ENCODE measurements at regions not wholly inside any gene's neighbourhood (a gene's known extent, or its start where the extent isn't known, plus 50 kb on each side); places are given as distances from the start of the nearest gene placed in this dataset.

- no peak for TF ChIP-seq CTCF (IDR thresholded peaks at IDR 0.05)
- TF ChIP-seq POLR2A (IDR thresholded peaks at IDR 0.05) = no peak
Measured at GRCh38 chr2:81648370-81648769, 1343.8 kb upstream of the LRRTM1 start.

Measured in heart left ventricle (tissue), 13 donors.